SK-N-MC (cell line): ENCODE measurements at regions not wholly inside any gene's neighbourhood (a gene's known extent, or its start where the extent isn't known, plus 50 kb on each side); places are given as distances from the start of the nearest gene placed in this dataset.

Source experiments
- DNase-seq: peaks from one replicate; pipeline ENCODE4 v3.0.0-alpha.2; 2011; ENCODE audit warnings: low read depth, low spot score
- H3K27ac ChIP-seq: fragments of 200-600 bp; sonication (generic); 2 replicates; pipeline ENCODE4 v1.5.1; 2016; ENCODE audit warnings: mixed run types
- H3K36me3 ChIP-seq: fragments of 200-600 bp; sonication (generic); 2 replicates; pipeline ENCODE4 v1.6.1; 2017; ENCODE audit warnings: antibody characterized with exemption, low read length, mixed read lengths; ENCODE audit not compliant: insufficient read depth
- H3K4me3 ChIP-seq: fragments of 200-600 bp; sonication (generic); 2 replicates; pipeline ENCODE4 v1.5.1; 2016
- H3K9ac ChIP-seq: fragments of 200-600 bp; sonication (generic); 2 replicates; pipeline ENCODE4 v1.8.0; 2017; ENCODE audit warnings: mixed run types, mixed read lengths; ENCODE audit not compliant: insufficient read length
- H3K9me3 ChIP-seq: fragments of 200-600 bp; sonication (generic); 2 replicates; pipeline ENCODE4 v1.6.1; 2017; ENCODE audit warnings: low read depth, mild to moderate bottlenecking, antibody characterized with exemption, low read length, moderate library complexity, mixed read lengths
- EZH2 ChIP-seq: fragments of 200-600 bp; sonication (generic); IDR thresholded peaks from one replicate; pipeline ENCODE4 v1.6.1; 2017; ENCODE audit warnings: antibody characterized with exemption
- FOXP2 ChIP-seq: optimal IDR thresholded peaks from 2 replicates; pipeline ENCODE3; 2011; ENCODE audit warnings: mild to moderate bottlenecking, moderate library complexity; ENCODE audit not compliant: insufficient read depth; ENCODE audit errors: extremely low read length, control extremely low read depth
- POLR2AphosphoS5 ChIP-seq: IDR thresholded peaks from 2 replicates; pipeline ENCODE4 v1.6.1; 2012; ENCODE audit warnings: mild to moderate bottlenecking, low read depth, low read length, borderline replicate concordance

GRCh38 chr22:23405366-23405851 is 174.7 kb downstream of the IGLL1 start:
- Histone ChIP-seq H3K9me3 (no peaks in the 10 kb centered on the region), H3K27ac (no peak overlapping the region), H3K4me3 (no peak overlapping the region), H3K9ac (no peak overlapping the region), H3K36me3 (no peaks in the 10 kb centered on the region)
- TF ChIP-seq POLR2AphosphoS5 (no peak), FOXP2 (no peak), EZH2 (no peak)
- DNase-seq: no peak

GRCh38 chr22:23404689-23405365 is 175.3 kb downstream of the IGLL1 start:
- H3K36me3 ChIP-seq: no peaks in the 10 kb centered on the region
- no peak for DNase-seq
- H3K9me3 ChIP-seq: no peaks in the 10 kb centered on the region
- no peak overlapping the region for H3K9ac ChIP-seq
- no peak overlapping the region for H3K4me3 ChIP-seq
- no peak overlapping the region for H3K27ac ChIP-seq
- TF ChIP-seq POLR2AphosphoS5: no peak
- no peak for TF ChIP-seq EZH2
- no peak for TF ChIP-seq FOXP2

GRCh38 chr22:23403720-23404688 is 176.1 kb downstream of the IGLL1 start:
- Histone ChIP-seq H3K36me3 (no peaks in the 10 kb centered on the region), H3K9me3 (no peaks in the 10 kb centered on the region), H3K4me3 (no peak overlapping the region), H3K9ac (no peak overlapping the region), H3K27ac (no peak overlapping the region)
- no peak for DNase-seq
- TF ChIP-seq FOXP2 (no peak), EZH2 (no peak), POLR2AphosphoS5 (no peak)

- TF ChIP-seq FOXP2: no peak
- TF ChIP-seq EZH2: no peak
- no peak for TF ChIP-seq POLR2AphosphoS5
- Histone ChIP-seq H3K4me3 (no peak overlapping the region), H3K36me3 (no peaks in the 10 kb centered on the region), H3K9ac (no peak overlapping the region), H3K27ac (no peak overlapping the region), H3K9me3 (no peaks in the 10 kb centered on the region)
- DNase-seq: no peak
Measured at GRCh38 chr22:23403152-23403719, 176.9 kb downstream of the IGLL1 start.

GRCh38 chr22:23402275-23403151 is 177.6 kb downstream of the IGLL1 start:
- DNase-seq: no peak
- H3K9me3 ChIP-seq: no peaks in the 10 kb centered on the region
- H3K27ac ChIP-seq: no peak overlapping the region
- no peak overlapping the region for H3K9ac ChIP-seq
- no peaks in the 10 kb centered on the region for H3K36me3 ChIP-seq
- no peak for TF ChIP-seq EZH2
- TF ChIP-seq POLR2AphosphoS5: no peak
- TF ChIP-seq FOXP2: no peak
- no peak overlapping the region for H3K4me3 ChIP-seq

GRCh38 chr22:23401910-23402274 is 178.2 kb downstream of the IGLL1 start:
- Histone ChIP-seq H3K9me3 (no peaks in the 10 kb centered on the region), H3K4me3 (no peak overlapping the region), H3K9ac (no peak overlapping the region), H3K27ac (no peak overlapping the region), H3K36me3 (no peaks in the 10 kb centered on the region)
- TF ChIP-seq FOXP2 (no peak), EZH2 (no peak), POLR2AphosphoS5 (no peak)
- DNase-seq: no peak

GRCh38 chr22:23401111-23401909 is 178.8 kb downstream of the IGLL1 start:
- no peak for TF ChIP-seq FOXP2
- TF ChIP-seq POLR2AphosphoS5: no peak
- H3K9ac ChIP-seq: no peak overlapping the region
- DNase-seq: no peak
- H3K4me3 ChIP-seq: no peak overlapping the region
- no peaks in the 10 kb centered on the region for H3K36me3 ChIP-seq
- H3K27ac ChIP-seq: no peak overlapping the region
- H3K9me3 ChIP-seq: no peaks in the 10 kb centered on the region
